HEK293T (cell line): ENCODE measurements at regions not wholly inside any gene's neighbourhood (a gene's known extent, or its start where the extent isn't known, plus 50 kb on each side); places are given as distances from the start of the nearest gene placed in this dataset.

Experiments
- FOXK2 ChIP-seq: fragments of 450-650 bp; IDR thresholded peaks from 2 replicates; pipeline ENCODE4 v1.6.1; 2016; ENCODE audit warnings: mild to moderate bottlenecking
- HDGF ChIP-seq: fragments of 450-650 bp; IDR thresholded peaks from 2 replicates; pipeline ENCODE4 v1.6.1; 2017; ENCODE audit warnings: antibody characterized with exemption, borderline replicate concordance
- NFRKB ChIP-seq: fragments of 450-650 bp; IDR thresholded peaks from 2 replicates; pipeline ENCODE4 v1.6.1; 2016; ENCODE audit warnings: mild to moderate bottlenecking, moderate library complexity
- ZNF384 ChIP-seq: fragments of 450-650 bp; IDR thresholded peaks from 2 replicates; pipeline ENCODE4 v1.6.1; 2016

DNA sequence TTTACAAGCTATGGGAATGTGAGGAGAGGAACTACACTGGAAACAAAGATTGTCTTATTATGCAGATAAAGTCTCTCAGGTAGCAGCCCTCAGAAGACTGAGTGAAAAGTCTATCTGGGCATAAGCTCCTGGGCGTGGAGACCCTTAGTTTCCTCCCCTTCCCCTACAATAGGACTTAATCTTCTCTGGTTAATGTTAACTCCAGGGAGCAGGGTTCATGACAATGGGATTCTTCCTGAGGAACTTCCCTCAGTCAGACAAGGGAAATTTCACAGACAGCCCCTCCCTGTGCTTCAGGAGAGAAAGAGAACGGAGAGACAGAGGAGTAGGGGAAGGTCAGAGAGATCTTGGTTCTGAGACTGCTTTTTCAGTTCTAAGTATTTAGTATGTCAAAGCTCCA, 1428.6 kb downstream of the LRRC4C start:
- TF ChIP-seq FOXK2 (no peak), NFRKB (no peak), ZNF384 (no peak), HDGF (no peak)
